IMR-90 (cell line): ENCODE measurements at regions not wholly inside any gene's neighbourhood (a gene's known extent, or its start where the extent isn't known, plus 50 kb on each side); places are given as distances from the start of the nearest gene placed in this dataset.

ENCODE experiments used
- ATAC-seq: fragments of 200-7000 bp; cut with Tn5 transposase; 2 replicates; pipeline ENCODE4 v1.9.1; 2020; ENCODE audit warnings: low read depth, mild to moderate bottlenecking, moderate library complexity
- BruUV-seq: library from RNA; stranded (reverse); fragments of 400-500 nt; replicated peaks from 2 replicates; lab custom pipeline; 2021; lab: Mats Ljungman, UMichigan
- CTCF ChIA-PET: fragments of 300-600 bp; formaldehyde crosslinking; extraction: SDS; loops from one replicate; lab custom pipeline; 2021; ENCODE audit warnings: antibody characterized with exemption; lab: Yijun Ruan, JAX
- POLR2A ChIA-PET: fragments of 300-600 bp; sonication (Branson Sonifier 250); formaldehyde crosslinking; loops from one replicate; lab custom pipeline; 2022; ENCODE audit warnings: antibody characterized with exemption; ENCODE audit not compliant: unreplicated experiment; lab: Charles Lee
- DNase-seq: peaks from one replicate; pipeline ENCODE4 v3.0.0; 2013
- H2AFZ ChIP-seq: replicated peaks from 2 replicates; pipeline ENCODE3; 2013; ENCODE audit warnings: low read length, mild to moderate bottlenecking; ENCODE audit not compliant: poor library complexity
- H2AK5ac ChIP-seq: 2 replicates; pipeline ENCODE4 v1.6.1; 2013; ENCODE audit warnings: low read depth, low read length, inconsistent platforms
- H2AK9ac ChIP-seq: replicated peaks from 2 replicates; pipeline ENCODE3; 2013; ENCODE audit warnings: mild to moderate bottlenecking, low read depth, low read length, moderate library complexity; ENCODE audit not compliant: poor library complexity
- H2BK120ac ChIP-seq: 2 replicates; pipeline ENCODE4 v1.6.1; 2013; ENCODE audit warnings: low read depth, low read length, inconsistent platforms
- H2BK15ac ChIP-seq: 3 replicates; pipeline ENCODE4 v1.6.1; 2013; ENCODE audit warnings: low read depth, low read length, inconsistent platforms
- H2BK20ac ChIP-seq: 2 replicates; pipeline ENCODE4 v1.6.1; 2013; ENCODE audit warnings: low read depth, mild to moderate bottlenecking, inconsistent platforms, low read length, moderate library complexity
- H2BK5ac ChIP-seq: 2 replicates; pipeline ENCODE4 v1.6.1; 2013; ENCODE audit warnings: mild to moderate bottlenecking, low read depth, low read length, inconsistent platforms; ENCODE audit not compliant: poor library complexity, severe bottlenecking
- H3K14ac ChIP-seq: replicated peaks from 2 replicates; pipeline ENCODE4 v1.6.1; 2013; ENCODE audit warnings: low read depth, low read length, inconsistent platforms
- H3K18ac ChIP-seq: 2 replicates; pipeline ENCODE4 v1.6.1; 2013; ENCODE audit warnings: low read depth, low read length, control low read depth
- H3K23ac ChIP-seq: 2 replicates; pipeline ENCODE4 v1.6.1; 2013; ENCODE audit warnings: low read depth, low read length, inconsistent platforms
- H3K27ac ChIP-seq: 2 replicates; pipeline ENCODE4 v1.5.1; 2013; ENCODE audit warnings: mild to moderate bottlenecking, control low read depth, low read length; ENCODE audit not compliant: insufficient read depth
- H3K27me3 ChIP-seq: 2 replicates; pipeline ENCODE4 v1.6.1; 2013; ENCODE audit warnings: low read length; ENCODE audit not compliant: control insufficient read depth, insufficient read depth
- H3K36me3 ChIP-seq: 2 replicates; pipeline ENCODE4 v1.6.1; 2013; ENCODE audit warnings: low read length, mixed read lengths; ENCODE audit not compliant: control insufficient read depth, insufficient read depth
- H3K4ac ChIP-seq: 2 replicates; pipeline ENCODE4 v1.6.1; 2013; ENCODE audit warnings: low read depth, low read length, inconsistent platforms
- H3K4me1 ChIP-seq: 2 replicates; pipeline ENCODE4 v1.6.1; 2013; ENCODE audit warnings: low read length, mixed read lengths; ENCODE audit not compliant: control insufficient read depth, insufficient read depth
- H3K4me2 ChIP-seq: 2 replicates; pipeline ENCODE4 v1.6.1; 2013; ENCODE audit warnings: low read depth, mild to moderate bottlenecking, control low read depth, low read length, moderate library complexity
- H3K4me3 ChIP-seq: 2 replicates; pipeline ENCODE4 v1.5.1; 2013; ENCODE audit warnings: low read depth, mild to moderate bottlenecking, control low read depth, low read length, moderate library complexity; ENCODE audit not compliant: insufficient read depth
- H3K56ac ChIP-seq: 2 replicates; pipeline ENCODE4 v1.6.1; 2013; ENCODE audit warnings: low read length, inconsistent platforms; ENCODE audit not compliant: insufficient read depth; ENCODE audit errors: extremely low read depth
- H3K79me1 ChIP-seq, 2 experiments: 2 replicates each; pipeline ENCODE4 v1.6.1; 2013; ENCODE audit warnings: low read length in 2 of 2, inconsistent platforms in 1 of 2, low read depth in 1 of 2
- H3K9ac ChIP-seq: 2 replicates; pipeline ENCODE4 v1.6.1; 2013; ENCODE audit warnings: low read depth, low read length, control low read depth
- H3K9me1 ChIP-seq: 2 replicates; pipeline ENCODE4 v1.6.1; 2013; ENCODE audit warnings: low read length, inconsistent platforms; ENCODE audit not compliant: insufficient read depth
- H3K9me3 ChIP-seq: 2 replicates; pipeline ENCODE4 v1.6.1; 2013; ENCODE audit warnings: low read length; ENCODE audit not compliant: control insufficient read depth, insufficient read depth
- H4K20me1 ChIP-seq: 2 replicates; pipeline ENCODE4 v1.6.1; 2013; ENCODE audit warnings: low read length, inconsistent platforms; ENCODE audit not compliant: insufficient read depth
- H4K5ac ChIP-seq: 2 replicates; pipeline ENCODE4 v1.6.1; 2013; ENCODE audit warnings: mild to moderate bottlenecking, low read depth, low read length, control low read depth
- H4K8ac ChIP-seq, 2 experiments: 2 replicates each; pipeline ENCODE4 v1.6.1; 2013; ENCODE audit warnings: low read depth in 2 of 2, low read length in 2 of 2, control low read depth in 1 of 2, inconsistent platforms in 1 of 2
- H4K91ac ChIP-seq: 2 replicates; pipeline ENCODE4 v1.6.1; 2013; ENCODE audit warnings: low read depth, low read length, inconsistent platforms; ENCODE audit not compliant: insufficient read depth
- BHLHE40 ChIP-seq: fragments of 150-350 bp; IDR thresholded peaks from 2 replicates; pipeline ENCODE4 v1.6.1; 2016; ENCODE audit warnings: mild to moderate bottlenecking, low read depth, low read length
- FOS ChIP-seq: fragments of 150-350 bp; IDR thresholded peaks from 2 replicates; pipeline ENCODE4 v1.6.1; 2016; ENCODE audit warnings: low read depth, low read length
- MAFK ChIP-seq: IDR thresholded peaks from 2 replicates; pipeline ENCODE4 v1.6.1; 2012; ENCODE audit warnings: low read depth, low read length, improper control_type of control experiment
- MAZ ChIP-seq: IDR thresholded peaks from 2 replicates; pipeline ENCODE4 v1.6.1; 2012; ENCODE audit warnings: low read depth, mild to moderate bottlenecking, low read length, improper control_type of control experiment, moderate library complexity, borderline replicate concordance
- RFX5 ChIP-seq: IDR thresholded peaks from 2 replicates; pipeline ENCODE4 v1.8.0; 2012; ENCODE audit warnings: low read depth, mild to moderate bottlenecking, low read length, moderate library complexity
- SMC3 ChIP-seq: fragments of 150-350 bp; IDR thresholded peaks from 2 replicates; pipeline ENCODE4 v1.6.1; 2016; ENCODE audit warnings: low read depth, mild to moderate bottlenecking, antibody characterized with exemption, low read length, moderate library complexity
- dilution Hi-C: fragments of 300-500 bp; cut with HindIII; formaldehyde crosslinking; loops from one replicate; pipeline ENCODE4 v1.14.3; 2018; ENCODE audit warnings: low sequenced_read_pairs; ENCODE audit not compliant: unreplicated experiment
- in situ Hi-C: fragments of 300-500 bp; cut with MboI; formaldehyde crosslinking; loops from 3 replicates; pipeline ENCODE4 v1.14.3; 2019; ENCODE audit warnings: low sequenced_read_pairs, inconsistent platforms, mixed read lengths
- intact Hi-C: fragments of 100-400 bp; cut with micrococcal nuclease; formaldehyde crosslinking; loops from 2 replicates; pipeline ENCODE4 v1.10.0; 2022

DNA sequence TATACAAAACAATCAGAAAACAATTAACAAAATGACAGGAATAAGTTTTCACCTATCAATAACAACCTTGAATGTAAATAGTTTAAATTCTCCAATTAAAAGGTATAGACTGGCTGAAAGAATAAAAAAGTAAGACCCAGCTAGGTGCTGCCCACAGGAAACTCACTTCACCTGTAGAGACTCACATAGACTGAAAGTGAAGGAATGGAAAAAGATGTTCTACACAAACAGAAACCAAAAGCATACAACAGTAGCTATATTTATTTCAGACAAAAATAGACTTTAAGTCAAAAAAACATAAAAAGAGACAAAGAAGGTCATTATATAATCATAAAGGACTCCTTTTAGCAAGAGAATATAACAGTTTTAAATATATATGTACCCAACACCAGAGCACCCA, 152.4 kb upstream of the PWP1 start:
- Histone ChIP-seq H2AFZ (no peak overlapping the region), H2AK5ac (no peak overlapping the region), H3K4me3 (no peak overlapping the region), H2BK15ac (no peak overlapping the region), H2BK120ac (no peak overlapping the region), H3K27ac (no peak overlapping the region), H2BK20ac (no peak overlapping the region), H3K4ac (no peak overlapping the region), H3K27me3 (no peaks in the 10 kb centered on the region), H3K9me1 (no peaks in the 10 kb centered on the region), H3K9me3 (peaks cover 3% of the 10 kb centered on the region; the same call in 1 of the 2 replicates), H3K4me2 (no peak overlapping the region), H4K5ac (no peak overlapping the region), H4K8ac (no peak overlapping the region), H2AK9ac (no peak overlapping the region), H3K79me1 (no peaks in the 10 kb centered on the region), H3K4me1 (no peaks in the 10 kb centered on the region; the same call in 1 of the 2 replicates), H2BK5ac (no peak overlapping the region), H3K14ac (no peak overlapping the region), H3K9ac (no peak overlapping the region), H3K23ac (no peak overlapping the region), H3K36me3 (no peaks in the 10 kb centered on the region), H3K56ac (no peak overlapping the region), H3K18ac (no peak overlapping the region), H4K20me1 (no peaks in the 10 kb centered on the region; the same call in 1 of the 2 replicates), H4K91ac (no peak overlapping the region)
- dilution Hi-C loops, result no loop called here
- no peak for TF ChIP-seq SMC3
- TF ChIP-seq MAZ, result no peak
- no peak for TF ChIP-seq FOS
- no peak for TF ChIP-seq BHLHE40
- no peak for TF ChIP-seq RFX5
- no peak for TF ChIP-seq MAFK
- DNase-seq (no peak), ATAC-seq (no peak)
- in situ Hi-C loops, result no loop called here
- BruUV-seq, result no TSS peak
- ChIA-PET POLR2A (no interaction called here), CTCF (interaction anchor here (0.6 kb wide), 1 partner anchor 135 kb away, joined by 4 read pairs; no protein-coding TSS in a partner anchor)
- intact Hi-C loops, result no loop called here
